HG03066 (cell line): ENCODE measurements at regions not wholly inside any gene's neighbourhood (a gene's known extent, or its start where the extent isn't known, plus 50 kb on each side); places are given as distances from the start of the nearest gene placed in this dataset.
"Not testable (repeated sequence)": the region's sequence is repeated elsewhere in the genome, so short reads cannot be mapped to it uniquely, and the experiment has no call there.

Experiments used
- ATAC-seq: cut with Tn5 transposase; IDR thresholded peaks from one replicate; pipeline ENCODE4 v1.9.1; 2021; ENCODE audit warnings: low read depth; ENCODE audit not compliant: unreplicated experiment

GRCh38 chr22:48416396-48417224 lies 1411.1 kb downstream of the BRD1 start:
- no peak for ATAC-seq

GRCh38 chr22:48415520-48415919 lies 1412.2 kb downstream of the BRD1 start:
- ATAC-seq = no peak

GRCh38 chr22:48414651-48415050 lies 1413.0 kb downstream of the BRD1 start:
- ATAC-seq = no peak

GRCh38 chr22:48412931-48413330 lies 1414.7 kb downstream of the BRD1 start:
- not testable (repeated sequence) for ATAC-seq

- ATAC-seq = no peak
Measured at GRCh38 chr22:48410536-48410935, 1417.1 kb downstream of the BRD1 start.

- ATAC-seq = no peak
Measured at GRCh38 chr22:48407256-48407955, 1420.3 kb downstream of the BRD1 start.

GRCh38 chr22:48406161-48406560 lies 1421.5 kb downstream of the BRD1 start:
- no peak for ATAC-seq

GRCh38 chr22:48405741-48406140 lies 1421.9 kb downstream of the BRD1 start:
- no peak for ATAC-seq

- ATAC-seq = no peak
Measured at GRCh38 chr22:48404801-48405447, 1422.7 kb downstream of the BRD1 start.

GRCh38 chr22:48403521-48404403 lies 1423.9 kb downstream of the BRD1 start:
- no peak for ATAC-seq

GRCh38 chr22:48402591-48403031 lies 1425.1 kb downstream of the BRD1 start:
- no peak for ATAC-seq

GRCh38 chr22:48401523-48401922 lies 1426.2 kb downstream of the BRD1 start:
- ATAC-seq = not testable (repeated sequence)

GRCh38 chr22:48398181-48398905 lies 1429.3 kb downstream of the BRD1 start:
- ATAC-seq = no peak

GRCh38 chr22:48397531-48398180 lies 1430.0 kb downstream of the BRD1 start:
- ATAC-seq = no peak

GRCh38 chr22:48396785-48397530 lies 1430.7 kb downstream of the BRD1 start:
- no peak for ATAC-seq

GRCh38 chr22:48396091-48396784 lies 1431.4 kb downstream of the BRD1 start:
- ATAC-seq = no peak

- ATAC-seq = no peak
Measured at GRCh38 chr22:48395201-48395600, 1432.5 kb downstream of the BRD1 start.

GRCh38 chr22:48394787-48395186 lies 1432.9 kb downstream of the BRD1 start:
- ATAC-seq = no peak
